ENCODE measurements at regions not wholly inside any gene's neighbourhood (a gene's known extent, or its start where the extent isn't known, plus 50 kb on each side); places are given as distances from the start of the nearest gene placed in this dataset.
A peak's percentile ranks its signal among the peaks of the same experiment; 100 is the strongest.

DNA sequence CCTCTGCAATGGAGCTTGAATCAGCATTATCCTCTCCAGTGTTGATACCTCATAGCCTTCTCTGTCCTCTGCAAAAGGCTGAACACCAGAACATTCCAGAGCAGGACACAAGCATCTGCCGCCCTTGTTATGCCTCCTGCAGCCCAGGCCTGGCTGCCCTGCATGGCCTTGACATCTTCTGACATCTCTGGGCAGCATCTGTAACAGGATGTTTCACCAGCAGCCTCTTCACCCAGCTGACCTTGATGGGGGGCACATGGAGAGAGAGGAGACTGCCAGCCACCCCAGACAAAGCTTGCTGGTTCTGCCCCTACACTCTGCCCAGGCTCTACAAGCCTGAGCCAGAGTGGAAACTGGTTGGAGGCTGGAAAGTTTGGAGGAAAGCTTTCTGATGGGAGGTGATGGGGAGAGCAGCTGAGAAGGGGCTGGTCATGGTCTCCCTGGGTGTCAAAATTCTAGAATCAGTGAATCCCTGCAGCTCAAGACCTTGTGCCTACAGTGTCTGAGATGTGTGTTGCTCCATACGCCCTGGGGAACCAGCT is 145.1 kb downstream of the MRPL14 start:
- no peak overlapping the region for H2BK12ac ChIP-seq (ENCODE audit: insufficient read length, low read depth, low read length)
- no peak overlapping the region for H3K4ac ChIP-seq (ENCODE audit: low read depth, low read length)
- no peaks in the 10 kb centered on the region for H4K20me1 ChIP-seq (ENCODE audit: control insufficient read depth, insufficient read depth, insufficient read length)
- no peak overlapping the region for H3K23ac ChIP-seq (ENCODE audit: insufficient read length, low read depth, low read length)
- no peaks in the 10 kb centered on the region for H3K27me3 ChIP-seq (ENCODE audit: insufficient read depth, low read length)
- no peaks in the 10 kb centered on the region for H3K79me2 ChIP-seq (ENCODE audit: insufficient read depth, low read length)
- Mint-ChIP-seq H3K36me3 (ENCODE audit: insufficient read depth in 1 of 3, low read depth in 3 of 3) (no peaks in the 10 kb centered on the region), H3K4me3 (no peak overlapping the region), H3K27ac (no peak overlapping the region), H3K4me1 (peaks cover 15% of the 10 kb centered on the region in 2 experiments), H3K9me3 (no peaks in the 10 kb centered on the region), H3K27me3 (ENCODE audit: low read depth) (peaks cover 14% of the 10 kb centered on the region)
- no peak overlapping the region for H3K27ac ChIP-seq (ENCODE audit: insufficient read length, low read depth, low read length)
- WGBS (ENCODE audit: extremely low coverage, insufficient read length, low lambda C conversion rate) = no CpG with 5 or more reads among the region's 2 CpGs
- H3K4me1 ChIP-seq (ENCODE audit: insufficient read depth, low read length) = no peaks in the 10 kb centered on the region
- H3K4me2 ChIP-seq (ENCODE audit: insufficient read depth, insufficient read length, low read length) = no peak overlapping the region
- no peak overlapping the region for H3K14ac ChIP-seq (ENCODE audit: insufficient read depth, low read length)
- no peak overlapping the region for H2BK20ac ChIP-seq (ENCODE audit: low read depth, low read length, poor library complexity, severe bottlenecking)
- no peak overlapping the region for H4K8ac ChIP-seq (replicated peaks; ENCODE audit: insufficient read length, low read depth, low read length)
- H3K79me1 ChIP-seq (ENCODE audit: insufficient read depth, low read depth, low read length, poor library complexity, severe bottlenecking) = no peaks in the 10 kb centered on the region
- no peak overlapping the region for H4K5ac ChIP-seq (ENCODE audit: insufficient read length, low read depth, low read length)
- H2AFZ ChIP-seq (ENCODE audit: low read length) = no peak overlapping the region
- TF ChIP-seq, protein P1, sequence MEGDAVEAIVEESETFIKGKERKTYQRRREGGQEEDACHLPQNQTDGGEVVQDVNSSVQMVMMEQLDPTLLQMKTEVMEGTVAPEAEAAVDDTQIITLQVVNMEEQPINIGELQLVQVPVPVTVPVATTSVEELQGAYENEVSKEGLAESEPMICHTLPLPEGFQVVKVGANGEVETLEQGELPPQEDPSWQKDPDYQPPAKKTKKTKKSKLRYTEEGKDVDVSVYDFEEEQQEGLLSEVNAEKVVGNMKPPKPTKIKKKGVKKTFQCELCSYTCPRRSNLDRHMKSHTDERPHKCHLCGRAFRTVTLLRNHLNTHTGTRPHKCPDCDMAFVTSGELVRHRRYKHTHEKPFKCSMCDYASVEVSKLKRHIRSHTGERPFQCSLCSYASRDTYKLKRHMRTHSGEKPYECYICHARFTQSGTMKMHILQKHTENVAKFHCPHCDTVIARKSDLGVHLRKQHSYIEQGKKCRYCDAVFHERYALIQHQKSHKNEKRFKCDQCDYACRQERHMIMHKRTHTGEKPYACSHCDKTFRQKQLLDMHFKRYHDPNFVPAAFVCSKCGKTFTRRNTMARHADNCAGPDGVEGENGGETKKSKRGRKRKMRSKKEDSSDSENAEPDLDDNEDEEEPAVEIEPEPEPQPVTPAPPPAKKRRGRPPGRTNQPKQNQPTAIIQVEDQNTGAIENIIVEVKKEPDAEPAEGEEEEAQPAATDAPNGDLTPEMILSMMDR (conservative IDR thresholded peaks at IDR 0.05) = no peak
- no peak overlapping the region for H3K56ac ChIP-seq (ENCODE audit: insufficient read length, low read depth, low read length)
- no peak overlapping the region for H2AK5ac ChIP-seq (ENCODE audit: insufficient read length, low read length)
- no peak overlapping the region for H2BK15ac ChIP-seq (ENCODE audit: low read depth, low read length)
- H3K9me3 ChIP-seq (ENCODE audit: control insufficient read depth, low read depth, low read length) = no peaks in the 10 kb centered on the region
- H4K91ac ChIP-seq (ENCODE audit: insufficient read length, low read depth, low read length) = no peak overlapping the region
- no peak overlapping the region for H3T11ph ChIP-seq (ENCODE audit: low read length)
- peak; percentile 12 for DNase-seq
- H3K18ac ChIP-seq (ENCODE audit: insufficient read length, low read depth, low read length) = no peak overlapping the region
- no peak overlapping the region for H3K9ac ChIP-seq (ENCODE audit: extremely low read depth, insufficient read length, low read length)
- no peak overlapping the region for H2BK120ac ChIP-seq (ENCODE audit: low read depth, low read length, poor library complexity, severe bottlenecking)
- no peaks in the 10 kb centered on the region for H3K23me2 ChIP-seq (ENCODE audit: insufficient read length, low read depth, low read length, poor library complexity, severe bottlenecking)
- H2BK5ac ChIP-seq (ENCODE audit: insufficient read length, low read length) = no peak overlapping the region
